ENCODE measurements at regions not wholly inside any gene's neighbourhood (a gene's known extent, or its start where the extent isn't known, plus 50 kb on each side); places are given as distances from the start of the nearest gene placed in this dataset.

DNA sequence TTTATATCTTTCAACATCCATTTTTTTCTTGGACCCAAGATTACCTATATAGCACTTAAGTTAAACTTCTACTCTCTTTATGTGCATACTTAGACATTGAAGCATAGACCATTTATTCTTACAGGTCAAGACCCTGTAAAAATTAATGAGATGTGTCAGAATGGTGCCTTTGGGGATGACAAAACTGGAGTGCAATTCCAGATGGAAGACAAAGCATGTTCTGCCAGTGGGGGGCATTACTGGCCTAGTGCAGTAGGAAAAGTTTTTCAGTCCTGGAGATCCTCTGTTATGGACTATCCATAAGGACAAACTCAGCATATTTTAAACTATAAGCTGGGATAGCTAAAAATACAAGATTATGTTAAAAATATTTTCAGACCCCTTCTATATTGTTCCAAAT lies 57.8 kb upstream of the MMADHC start:
- Histone ChIP-seq H4K20me1 (ENCODE audit: insufficient read depth, low read length, poor library complexity, severe bottlenecking) (no peaks in the 10 kb centered on the region), H3K27me3 (ENCODE audit: insufficient read depth, low read length, poor library complexity, severe bottlenecking) (no peaks in the 10 kb centered on the region), H2AFZ (ENCODE audit: low read length) (no peak overlapping the region), H3K36me3 (ENCODE audit: insufficient read depth, low read length) (no peaks in the 10 kb centered on the region), H3K4me3 (ENCODE audit: low read length, poor library complexity, severe bottlenecking) (no peak overlapping the region), H3K9ac (ENCODE audit: low read depth, low read length, poor library complexity, severe bottlenecking) (no peak overlapping the region), H3K4me1 (ENCODE audit: insufficient read depth, low read length, poor library complexity, severe bottlenecking) (no peaks in the 10 kb centered on the region), H3F3A (ENCODE audit: low read depth) (no peaks in the 10 kb centered on the region), H3K4me2 (ENCODE audit: low read depth, low read length, poor library complexity, severe bottlenecking) (no peak overlapping the region), H3K79me2 (ENCODE audit: insufficient read depth, low read length) (no peaks in the 10 kb centered on the region), H3K9me2 (replicated peaks; ENCODE audit: low read depth, low read length) (no peaks in the 10 kb centered on the region), H3K9me3 (ENCODE audit: insufficient read depth, low read depth, low read length) (no peaks in the 10 kb centered on the region)
- TF ChIP-seq, protein P1, sequence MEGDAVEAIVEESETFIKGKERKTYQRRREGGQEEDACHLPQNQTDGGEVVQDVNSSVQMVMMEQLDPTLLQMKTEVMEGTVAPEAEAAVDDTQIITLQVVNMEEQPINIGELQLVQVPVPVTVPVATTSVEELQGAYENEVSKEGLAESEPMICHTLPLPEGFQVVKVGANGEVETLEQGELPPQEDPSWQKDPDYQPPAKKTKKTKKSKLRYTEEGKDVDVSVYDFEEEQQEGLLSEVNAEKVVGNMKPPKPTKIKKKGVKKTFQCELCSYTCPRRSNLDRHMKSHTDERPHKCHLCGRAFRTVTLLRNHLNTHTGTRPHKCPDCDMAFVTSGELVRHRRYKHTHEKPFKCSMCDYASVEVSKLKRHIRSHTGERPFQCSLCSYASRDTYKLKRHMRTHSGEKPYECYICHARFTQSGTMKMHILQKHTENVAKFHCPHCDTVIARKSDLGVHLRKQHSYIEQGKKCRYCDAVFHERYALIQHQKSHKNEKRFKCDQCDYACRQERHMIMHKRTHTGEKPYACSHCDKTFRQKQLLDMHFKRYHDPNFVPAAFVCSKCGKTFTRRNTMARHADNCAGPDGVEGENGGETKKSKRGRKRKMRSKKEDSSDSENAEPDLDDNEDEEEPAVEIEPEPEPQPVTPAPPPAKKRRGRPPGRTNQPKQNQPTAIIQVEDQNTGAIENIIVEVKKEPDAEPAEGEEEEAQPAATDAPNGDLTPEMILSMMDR (conservative IDR thresholded peaks at IDR 0.05; ENCODE audit: low read length), result no peak
- no peak for TF ChIP-seq EZH2phosphoT487 (IDR thresholded peaks at IDR 0.05; ENCODE audit: borderline replicate concordance)

Data from Loucy (cell line).